GM21576 (cell line): ENCODE measurements at regions not wholly inside any gene's neighbourhood (a gene's known extent, or its start where the extent isn't known, plus 50 kb on each side); places are given as distances from the start of the nearest gene placed in this dataset.

Source experiments
- ATAC-seq: cut with Tn5 transposase; IDR thresholded peaks from one replicate; pipeline ENCODE4 v1.9.1; 2021; ENCODE audit warnings: mild to moderate bottlenecking, moderate library complexity; ENCODE audit not compliant: unreplicated experiment

DNA sequence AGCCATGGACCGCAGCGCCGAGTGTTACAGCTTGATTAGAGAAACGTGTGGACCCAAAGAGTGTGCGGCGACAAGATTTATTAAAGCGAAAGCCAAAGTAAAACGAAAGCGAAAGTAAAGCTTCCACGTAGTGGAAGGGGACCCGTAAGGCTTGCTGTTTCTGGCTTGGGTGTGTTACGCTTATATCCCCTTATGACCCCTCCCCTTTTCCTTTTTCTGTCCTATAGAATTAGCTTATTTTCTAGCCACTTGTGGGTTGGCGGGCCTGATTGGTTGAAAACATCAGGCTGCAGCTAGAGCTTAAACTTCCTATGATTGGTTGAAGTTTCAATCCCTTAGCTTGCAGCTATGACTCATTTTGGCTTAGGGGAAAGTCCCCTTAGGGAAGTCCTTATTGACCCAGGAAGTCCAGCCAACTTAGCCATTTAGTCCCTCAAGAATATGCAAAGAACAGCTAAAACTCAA lies 969.7 kb downstream of the DCDC2C start:
- ATAC-seq = no peak

- no peak for ATAC-seq
Observed at GRCh38 chr2:4674007-4674406, 970.6 kb downstream of the DCDC2C start.

- no peak for ATAC-seq
Observed at GRCh38 chr2:4675295-4675694, 971.9 kb downstream of the DCDC2C start.

- no peak for ATAC-seq
Observed at GRCh38 chr2:4678927-4679326, 975.6 kb downstream of the DCDC2C start.

- no peak for ATAC-seq
Observed at GRCh38 chr2:4679391-4679790, 976.0 kb downstream of the DCDC2C start.

GRCh38 chr2:4684921-4685320 lies 981.5 kb downstream of the DCDC2C start:
- no peak for ATAC-seq

- no peak for ATAC-seq
Observed at GRCh38 chr2:4690913-4691312, 987.5 kb downstream of the DCDC2C start.

DNA sequence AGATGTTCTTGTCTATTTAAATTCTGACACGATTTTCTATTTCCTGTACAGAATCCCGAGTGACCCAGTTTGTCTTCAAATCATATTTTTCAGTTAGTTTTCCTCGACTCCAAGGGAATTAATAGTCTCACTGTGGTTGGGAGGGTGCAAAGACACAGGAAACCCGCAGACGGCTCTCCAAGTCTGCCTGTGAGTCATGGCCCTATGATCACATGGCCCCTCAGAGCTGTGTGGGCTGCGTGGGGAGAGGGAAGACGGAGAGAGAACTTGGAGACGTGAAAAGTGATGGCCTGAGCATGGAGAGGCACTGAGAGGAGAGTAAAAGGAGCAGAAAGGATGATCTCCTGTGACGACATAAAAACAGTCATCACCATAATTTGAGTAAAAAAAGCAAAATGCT lies 989.9 kb downstream of the DCDC2C start:
- ATAC-seq = no peak

DNA sequence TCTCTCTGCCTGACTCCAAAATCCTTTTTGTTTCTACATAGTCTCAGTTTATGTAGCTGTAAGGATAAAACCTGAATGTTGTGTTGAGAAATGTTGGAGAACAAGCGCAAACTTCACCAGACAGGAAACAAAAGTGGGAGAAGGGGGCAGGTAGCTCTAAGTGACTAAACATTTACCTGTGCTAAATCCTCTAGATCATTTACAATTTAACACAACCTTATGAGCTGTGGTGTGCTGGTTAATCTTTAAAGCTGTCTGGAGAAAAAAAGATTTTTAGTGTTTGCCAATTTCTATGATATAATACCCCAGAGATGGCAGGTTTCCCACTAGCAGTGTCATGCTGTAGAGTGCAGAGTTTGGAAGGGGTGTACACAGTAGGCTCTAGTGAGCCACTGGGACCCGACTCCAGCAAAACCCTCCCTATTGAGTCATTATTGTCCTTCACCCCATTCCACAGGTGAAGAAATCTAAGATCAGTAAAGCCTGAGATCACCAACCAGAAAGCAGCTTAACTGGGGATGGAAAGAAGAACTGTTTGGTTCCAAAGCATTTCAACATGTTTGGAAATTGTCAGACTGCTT lies 992.0 kb downstream of the DCDC2C start:
- no peak for ATAC-seq

- ATAC-seq = no peak
Observed at GRCh38 chr2:4715065-4715464, 977.1 kb upstream of the SOX11 start.

GRCh38 chr2:4718777-4719176 lies 973.4 kb upstream of the SOX11 start:
- no peak for ATAC-seq

DNA sequence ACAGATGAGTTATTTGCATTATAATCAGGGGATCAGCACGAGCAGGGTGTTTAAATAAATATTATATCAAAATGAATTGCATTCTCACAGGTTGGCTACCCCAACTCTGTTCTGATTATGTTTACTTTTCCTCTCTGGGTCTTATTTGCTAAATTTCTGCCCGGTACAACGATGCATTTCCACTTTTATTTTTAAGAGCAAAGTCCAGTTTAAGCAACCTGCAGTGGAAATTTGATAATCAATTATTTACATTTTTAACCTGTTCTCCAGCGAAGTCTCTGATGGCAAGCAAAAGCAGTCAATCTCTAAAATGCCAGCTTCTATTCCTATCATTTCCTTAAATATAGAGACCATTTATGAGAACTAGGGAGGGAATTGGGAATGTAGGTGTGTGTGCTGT lies 966.6 kb upstream of the SOX11 start:
- no peak for ATAC-seq

- ATAC-seq = no peak
Observed at GRCh38 chr2:4732560-4732959, 959.6 kb upstream of the SOX11 start.

DNA sequence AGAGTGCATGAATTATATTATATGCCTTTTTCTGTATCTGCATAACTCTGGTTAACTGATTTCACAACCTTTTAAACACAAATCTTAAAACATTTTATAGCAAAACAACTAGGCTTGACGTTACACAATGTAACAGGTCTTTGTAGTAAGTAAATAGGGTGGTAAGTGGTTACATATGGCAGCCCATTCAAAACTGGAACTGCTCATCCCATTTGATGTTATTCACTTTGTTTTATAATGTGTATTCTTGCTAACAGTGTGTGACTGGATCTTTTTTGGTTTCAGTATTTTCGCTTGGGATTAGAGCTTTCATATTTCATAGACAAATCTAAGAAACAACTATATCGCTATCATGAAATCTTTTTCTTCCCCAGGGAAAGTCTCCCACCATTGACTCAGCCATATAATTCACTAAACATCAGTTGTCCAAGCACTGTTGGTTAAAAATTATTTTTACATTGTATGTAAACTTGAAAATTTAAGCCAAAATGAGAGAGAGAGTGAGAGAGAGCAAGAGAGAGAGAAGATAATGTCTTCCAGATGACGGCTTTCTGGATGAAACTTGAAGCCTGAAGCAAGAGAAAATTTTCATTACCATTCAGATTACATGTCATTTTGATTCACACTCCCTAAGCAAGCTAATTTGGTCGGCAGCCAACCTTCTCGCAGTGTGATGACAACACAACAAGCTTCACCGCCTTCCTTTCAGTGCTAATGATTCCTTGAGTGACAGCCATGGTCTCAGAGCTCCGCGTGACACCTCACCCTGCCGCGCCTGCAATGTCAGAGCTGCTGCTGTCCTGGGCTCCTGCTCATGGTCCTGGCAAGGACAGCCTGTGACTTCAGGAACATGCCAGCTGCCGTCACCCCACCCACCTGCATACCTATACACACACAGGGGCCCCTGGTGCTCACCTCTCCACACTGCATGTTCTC lies 946.9 kb upstream of the SOX11 start:
- no peak for ATAC-seq

GRCh38 chr2:4753721-4754120 lies 938.5 kb upstream of the SOX11 start:
- ATAC-seq = no peak

DNA sequence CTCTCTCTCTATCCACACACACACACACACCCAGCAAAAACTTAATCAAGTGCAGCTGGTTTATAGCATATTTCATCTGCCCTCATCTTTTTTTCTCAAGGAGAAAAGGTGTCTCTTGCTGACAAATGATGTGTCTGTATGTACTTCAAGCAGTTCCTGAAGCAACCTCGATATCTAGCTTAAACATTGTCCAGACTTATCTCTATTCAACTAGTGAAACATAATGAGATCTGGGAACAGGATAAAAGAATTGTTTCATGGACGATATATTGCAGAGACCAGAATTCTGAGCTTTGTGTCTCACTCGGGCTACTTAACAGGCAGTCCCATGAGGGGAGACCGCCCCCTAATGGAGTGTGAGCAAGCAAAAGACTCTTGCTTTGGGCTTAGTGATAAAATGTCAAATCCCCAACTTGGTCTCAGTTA lies 929.2 kb upstream of the SOX11 start:
- ATAC-seq = no peak

GRCh38 chr2:4765787-4766530 lies 926.2 kb upstream of the SOX11 start:
- ATAC-seq = no peak

DNA sequence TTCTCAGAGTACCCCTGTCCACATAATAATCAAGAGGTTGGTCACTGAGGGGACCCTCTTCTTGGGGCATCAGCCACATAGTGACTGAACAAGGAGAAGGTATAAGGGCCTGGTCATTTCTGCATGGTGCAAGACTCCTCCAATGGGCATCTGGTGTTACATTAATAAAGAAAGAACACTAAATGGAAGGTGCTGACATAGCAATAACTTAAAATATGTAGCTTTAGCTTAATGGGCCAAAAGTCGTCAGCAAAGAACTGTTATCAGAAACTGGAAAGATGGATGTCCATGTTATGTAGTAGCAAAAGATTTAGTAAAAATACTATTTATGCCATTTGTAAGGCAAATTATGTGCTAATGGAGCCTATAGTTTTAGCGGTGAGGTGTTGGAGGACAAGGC lies 916.5 kb upstream of the SOX11 start:
- ATAC-seq = no peak

DNA sequence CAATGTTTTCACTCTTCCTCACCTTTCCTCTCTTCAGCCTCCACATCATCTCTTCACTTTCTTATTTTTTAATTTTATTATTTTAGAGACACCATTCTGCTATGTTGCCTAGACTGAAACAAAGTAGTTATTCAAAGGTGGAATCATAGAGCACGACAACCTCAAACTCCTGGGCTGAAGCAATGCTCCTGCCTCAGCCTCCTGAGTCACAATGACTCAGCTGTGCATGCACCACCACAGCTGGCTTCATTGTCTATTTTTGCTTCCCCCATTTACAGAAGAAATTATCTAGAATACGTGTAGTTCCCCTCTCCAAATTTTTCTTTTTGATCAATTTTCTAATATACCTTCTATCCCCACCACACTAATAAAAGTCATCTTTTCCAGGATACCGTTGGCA lies 911.5 kb upstream of the SOX11 start:
- ATAC-seq = no peak

GRCh38 chr2:4782647-4783046 lies 909.5 kb upstream of the SOX11 start:
- ATAC-seq = no peak

GRCh38 chr2:4791488-4791887 lies 900.7 kb upstream of the SOX11 start:
- ATAC-seq = no peak

- no peak for ATAC-seq
Observed at GRCh38 chr2:4792126-4792525, 900.1 kb upstream of the SOX11 start.
